ENCODE measurements at regions not wholly inside any gene's neighbourhood (a gene's known extent, or its start where the extent isn't known, plus 50 kb on each side); places are given as distances from the start of the nearest gene placed in this dataset.

DNA sequence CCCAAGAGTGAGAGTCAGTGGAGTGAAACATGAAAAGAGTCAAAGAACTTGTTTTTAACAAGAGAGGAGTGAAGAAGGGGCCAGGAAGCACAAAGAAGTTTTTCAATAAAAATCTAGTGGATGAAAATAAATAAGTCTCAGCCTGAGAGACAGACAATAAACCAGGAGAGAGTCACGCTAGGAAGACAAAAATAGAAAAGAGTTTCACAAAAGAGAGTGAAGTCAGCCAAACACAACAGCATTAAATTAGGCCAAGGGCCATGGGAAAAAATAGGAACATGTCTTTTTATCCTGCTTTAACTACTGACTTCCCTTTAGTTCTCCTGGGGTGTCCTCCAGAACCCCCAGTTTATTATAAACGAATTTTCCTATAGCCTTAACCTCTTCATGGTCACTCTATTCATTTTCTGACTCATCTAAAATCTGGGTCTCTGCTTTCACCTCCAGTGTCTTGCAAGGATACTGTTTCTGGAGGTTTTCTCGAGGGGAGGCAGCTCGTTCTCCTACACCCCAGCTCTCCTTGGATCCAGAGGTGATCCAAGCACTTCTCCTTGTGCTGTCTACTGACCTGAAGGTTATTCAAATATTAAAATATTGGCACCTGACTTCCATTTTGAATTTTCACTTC is 571.5 kb upstream of the PPP2R3A start:
- Histone ChIP-seq H3K4me1 (ENCODE audit: insufficient read depth, low read length) (no peaks in the 10 kb centered on the region), H3K9me3 (ENCODE audit: low read depth, low read length) (no peaks in the 10 kb centered on the region), H4K20me1 (ENCODE audit: insufficient read depth, low read length) (no peaks in the 10 kb centered on the region), H3K27me3 (ENCODE audit: insufficient read depth, low read length) (no peaks in the 10 kb centered on the region), H3K4me3 (ENCODE audit: insufficient read depth, low read length) (no peak overlapping the region), H3K36me3 (ENCODE audit: insufficient read depth, low read length) (no peaks in the 10 kb centered on the region), H3K27ac (ENCODE audit: low read depth, low read length) (no peak overlapping the region), H3K4me2 (ENCODE audit: insufficient read depth, low read length) (no peak overlapping the region), H2AFZ (ENCODE audit: low read length) (no peak overlapping the region), H3K79me2 (ENCODE audit: insufficient read depth, low read length) (no peaks in the 10 kb centered on the region)
- DNase-seq (ENCODE audit: insufficient read length, low spot score, missing footprints), result no peak
- no peak for TF ChIP-seq CTCF (IDR thresholded peaks at IDR 0.05; ENCODE audit: extremely low read depth, low read depth, low read length)

DNA sequence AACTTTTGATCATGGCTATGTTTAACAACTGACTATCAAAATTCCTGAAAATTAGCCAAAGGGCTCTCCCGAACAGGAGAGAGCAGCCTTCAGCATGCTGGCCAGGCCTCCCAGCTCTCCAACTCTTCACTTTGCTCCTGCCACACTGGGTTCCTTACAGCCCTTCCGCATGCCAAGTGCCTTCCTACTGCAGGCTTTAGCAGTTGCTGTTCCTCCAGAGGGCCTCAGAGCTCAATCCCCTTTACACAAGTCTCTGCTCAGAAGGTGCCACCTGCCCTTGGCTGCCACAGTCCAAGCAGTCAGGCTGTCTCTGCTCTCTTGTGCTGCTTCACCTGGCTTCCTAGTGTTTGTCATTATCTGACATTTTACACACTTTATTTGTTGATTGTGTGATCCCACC is 553.1 kb upstream of the PPP2R3A start:
- H2AFZ ChIP-seq (ENCODE audit: low read length), result no peak overlapping the region
- no peaks in the 10 kb centered on the region for H4K20me1 ChIP-seq (ENCODE audit: insufficient read depth, low read length)
- H3K27me3 ChIP-seq (ENCODE audit: insufficient read depth, low read length), result no peaks in the 10 kb centered on the region
- H3K36me3 ChIP-seq (ENCODE audit: insufficient read depth, low read length), result no peaks in the 10 kb centered on the region
- TF ChIP-seq CTCF (IDR thresholded peaks at IDR 0.05; ENCODE audit: extremely low read depth, low read depth, low read length), result no peak
- DNase-seq (ENCODE audit: insufficient read length, low spot score, missing footprints), result peak; percentile 3
- H3K4me3 ChIP-seq (ENCODE audit: insufficient read depth, low read length), result no peak overlapping the region
- no peaks in the 10 kb centered on the region for H3K9me3 ChIP-seq (ENCODE audit: low read depth, low read length)
- H3K4me1 ChIP-seq (ENCODE audit: insufficient read depth, low read length), result no peaks in the 10 kb centered on the region
- H3K79me2 ChIP-seq (ENCODE audit: insufficient read depth, low read length), result no peaks in the 10 kb centered on the region
- no peak overlapping the region for H3K4me2 ChIP-seq (ENCODE audit: insufficient read depth, low read length)
- H3K27ac ChIP-seq (ENCODE audit: low read depth, low read length), result no peak overlapping the region

DNA sequence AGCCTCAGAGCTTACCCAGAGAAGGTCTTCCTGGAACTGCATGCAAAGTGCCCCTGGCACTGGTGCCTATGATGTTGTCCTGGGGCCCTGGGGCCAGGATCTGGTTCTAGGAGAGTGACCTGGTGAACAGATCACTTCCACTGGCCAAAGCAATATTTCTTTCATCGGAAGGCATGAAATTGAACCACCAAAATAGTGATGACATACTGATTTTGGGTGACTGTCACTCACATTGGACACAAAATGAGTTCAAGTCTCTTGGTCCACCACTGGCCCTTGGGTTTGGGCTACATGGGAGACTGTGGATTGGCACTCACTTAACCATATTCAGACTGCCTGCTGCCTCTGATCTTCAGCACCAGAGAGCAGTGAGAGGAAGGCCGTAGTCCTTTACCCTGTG is 549.3 kb upstream of the PPP2R3A start:
- H2AFZ ChIP-seq (ENCODE audit: low read length), result no peak overlapping the region
- no peak overlapping the region for H3K27ac ChIP-seq (ENCODE audit: low read depth, low read length)
- H3K27me3 ChIP-seq (ENCODE audit: insufficient read depth, low read length), result no peaks in the 10 kb centered on the region
- H3K9me3 ChIP-seq (ENCODE audit: low read depth, low read length), result no peaks in the 10 kb centered on the region
- no peak overlapping the region for H3K4me2 ChIP-seq (ENCODE audit: insufficient read depth, low read length)
- H3K4me1 ChIP-seq (ENCODE audit: insufficient read depth, low read length), result no peaks in the 10 kb centered on the region
- H3K79me2 ChIP-seq (ENCODE audit: insufficient read depth, low read length), result no peaks in the 10 kb centered on the region
- no peak for TF ChIP-seq CTCF (IDR thresholded peaks at IDR 0.05; ENCODE audit: extremely low read depth, low read depth, low read length)
- H3K4me3 ChIP-seq (ENCODE audit: insufficient read depth, low read length), result no peak overlapping the region
- H3K36me3 ChIP-seq (ENCODE audit: insufficient read depth, low read length), result no peaks in the 10 kb centered on the region
- DNase-seq (ENCODE audit: insufficient read length, low spot score, missing footprints), result no peak
- H4K20me1 ChIP-seq (ENCODE audit: insufficient read depth, low read length), result no peaks in the 10 kb centered on the region

- Histone ChIP-seq H3K4me1 (ENCODE audit: insufficient read depth, low read length) (no peaks in the 10 kb centered on the region), H3K4me2 (ENCODE audit: insufficient read depth, low read length) (no peak overlapping the region), H4K20me1 (ENCODE audit: insufficient read depth, low read length) (no peaks in the 10 kb centered on the region), H3K27ac (ENCODE audit: low read depth, low read length) (no peak overlapping the region), H3K79me2 (ENCODE audit: insufficient read depth, low read length) (no peaks in the 10 kb centered on the region), H3K4me3 (ENCODE audit: insufficient read depth, low read length) (no peak overlapping the region), H3K9me3 (ENCODE audit: low read depth, low read length) (no peaks in the 10 kb centered on the region), H3K27me3 (ENCODE audit: insufficient read depth, low read length) (no peaks in the 10 kb centered on the region), H3K36me3 (ENCODE audit: insufficient read depth, low read length) (no peaks in the 10 kb centered on the region), H2AFZ (ENCODE audit: low read length) (no peak overlapping the region)
- no peak for DNase-seq (ENCODE audit: insufficient read length, low spot score, missing footprints)
- TF ChIP-seq CTCF (IDR thresholded peaks at IDR 0.05; ENCODE audit: extremely low read depth, low read depth, low read length), result no peak
These were observed 546.4 kb upstream of the PPP2R3A start for GRCh38 chr3:135419155-135419554.
